KG1 (cell line): ENCODE measurements at regions not wholly inside any gene's neighbourhood (a gene's known extent, or its start where the extent isn't known, plus 50 kb on each side); places are given as distances from the start of the nearest gene placed in this dataset.

Experiments used
- DNase-seq: peaks from one replicate; lab custom pipeline; 2025; lab: John Stamatoyannopoulos, UW

- no peak for DNase-seq
These were observed 156.6 kb downstream of the TLR4 start for GRCh38 chr9:117860849-117861248.

GRCh38 chr9:117864385-117865057 lies 160.3 kb downstream of the TLR4 start:
- no peak for DNase-seq

DNA sequence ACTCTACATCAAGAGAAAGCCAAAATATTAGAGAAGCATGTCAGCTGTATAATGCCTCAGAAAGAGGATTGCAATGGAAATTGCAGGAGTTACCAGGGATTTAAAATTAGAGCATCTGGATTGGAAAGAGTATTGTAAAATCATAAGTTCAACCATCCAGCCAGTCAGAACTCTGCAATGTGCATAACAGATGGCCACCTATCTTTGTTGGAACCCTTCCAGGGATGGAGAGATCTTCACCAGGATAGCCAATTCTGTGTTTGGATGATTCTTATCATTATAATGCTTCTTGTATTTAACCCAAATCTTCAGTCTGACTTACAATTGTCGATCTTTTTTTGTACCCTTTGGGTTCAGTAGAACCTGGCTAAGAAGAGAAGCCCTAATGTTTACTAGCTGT lies 164.4 kb downstream of the TLR4 start:
- DNase-seq = no peak

DNA sequence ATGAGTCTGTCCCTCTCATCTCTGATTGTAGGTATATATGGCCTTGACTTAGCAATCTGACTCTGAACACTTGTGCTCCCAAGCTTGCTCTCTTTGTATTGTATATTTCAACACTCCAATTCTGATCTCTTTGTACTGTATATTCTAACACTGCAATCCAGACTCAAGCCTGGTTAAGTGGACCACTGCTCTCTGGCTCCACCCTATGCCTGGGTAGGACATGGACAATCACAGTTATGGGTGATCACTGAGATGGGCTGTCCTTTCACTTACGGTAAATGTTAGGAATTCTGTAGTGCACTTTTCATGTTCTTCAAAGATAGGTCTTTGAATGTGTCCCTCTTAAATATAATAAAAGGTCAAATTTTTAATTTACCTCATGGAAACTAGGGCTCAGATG lies 165.1 kb downstream of the TLR4 start:
- no peak for DNase-seq

DNA sequence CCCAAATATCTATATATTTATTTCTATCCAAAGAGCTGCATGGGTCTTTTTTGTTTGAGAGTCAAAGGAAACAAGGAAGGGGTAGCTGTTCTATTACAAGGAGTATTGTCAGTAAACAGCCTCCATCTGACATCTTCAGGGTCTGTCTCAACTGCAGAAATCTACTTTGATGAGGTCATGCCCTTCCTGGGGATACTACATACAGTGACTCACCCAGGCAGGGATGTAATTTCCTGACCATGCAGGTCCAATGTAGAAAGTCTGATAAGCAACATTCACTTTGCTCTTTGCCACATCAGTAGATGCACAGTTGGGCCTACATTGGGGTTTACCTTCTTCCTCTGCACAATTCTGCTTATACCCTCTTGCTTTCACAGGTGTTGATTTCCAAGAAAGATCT lies 165.5 kb downstream of the TLR4 start:
- DNase-seq = no peak

GRCh38 chr9:117873664-117874063 lies 169.5 kb downstream of the TLR4 start:
- DNase-seq = no peak

DNA sequence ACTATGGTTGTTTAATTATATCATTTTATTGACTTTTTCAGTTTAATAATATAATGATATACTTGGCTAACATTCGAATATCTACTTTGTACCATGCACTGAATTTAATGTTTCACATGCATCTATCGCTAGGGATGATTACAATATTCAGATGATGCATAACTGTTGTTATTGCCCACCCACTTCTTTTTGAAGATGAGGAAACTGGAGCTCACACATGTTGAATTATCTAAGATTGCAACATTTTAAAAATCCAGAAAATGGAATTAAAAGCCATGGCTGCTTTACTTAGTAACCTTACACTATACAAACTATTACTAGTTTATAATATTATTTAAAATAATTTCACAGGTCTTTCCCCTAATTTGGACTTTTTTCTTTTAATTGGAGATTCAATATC lies 171.7 kb downstream of the TLR4 start:
- no peak for DNase-seq

- DNase-seq = no peak
These were observed 178.0 kb downstream of the TLR4 start for GRCh38 chr9:117882171-117882570.

DNA sequence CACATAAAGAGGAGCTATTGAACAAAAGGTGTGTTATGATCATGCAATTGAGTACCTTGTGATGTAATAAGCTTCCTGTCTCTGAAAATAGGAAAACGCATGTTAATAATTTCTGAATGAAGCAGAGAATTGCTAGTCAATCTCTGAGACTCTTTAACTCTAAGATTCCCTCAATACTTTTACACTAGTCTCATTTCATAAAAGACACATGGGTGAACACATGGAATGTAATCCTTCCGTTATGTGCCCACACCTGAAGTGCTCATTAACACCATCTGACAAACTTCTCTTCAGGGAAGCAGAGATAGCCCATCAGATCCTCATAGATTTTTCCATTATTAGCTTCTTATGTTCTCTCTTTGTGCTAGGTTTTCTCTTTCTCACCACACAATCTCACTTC lies 182.4 kb downstream of the TLR4 start:
- no peak for DNase-seq

DNA sequence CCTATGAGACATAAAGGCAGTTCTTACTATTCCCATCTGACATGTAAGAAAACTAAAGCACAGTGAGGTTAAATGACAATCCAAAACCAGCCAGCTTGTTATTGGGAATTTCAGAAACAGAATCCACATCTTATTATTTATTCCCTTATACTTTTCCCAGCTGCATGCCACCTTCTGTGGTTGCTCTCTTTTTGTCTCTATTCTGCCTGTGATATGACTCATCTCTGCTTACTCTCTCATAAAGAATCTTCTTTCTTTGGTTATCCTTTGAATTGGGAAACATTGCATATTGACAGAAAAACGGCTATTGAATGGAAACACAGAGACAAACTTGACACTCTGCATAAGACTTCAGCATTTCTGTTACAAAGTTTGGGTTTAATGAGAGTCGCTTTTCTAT lies 183.2 kb downstream of the TLR4 start:
- DNase-seq = no peak

DNA sequence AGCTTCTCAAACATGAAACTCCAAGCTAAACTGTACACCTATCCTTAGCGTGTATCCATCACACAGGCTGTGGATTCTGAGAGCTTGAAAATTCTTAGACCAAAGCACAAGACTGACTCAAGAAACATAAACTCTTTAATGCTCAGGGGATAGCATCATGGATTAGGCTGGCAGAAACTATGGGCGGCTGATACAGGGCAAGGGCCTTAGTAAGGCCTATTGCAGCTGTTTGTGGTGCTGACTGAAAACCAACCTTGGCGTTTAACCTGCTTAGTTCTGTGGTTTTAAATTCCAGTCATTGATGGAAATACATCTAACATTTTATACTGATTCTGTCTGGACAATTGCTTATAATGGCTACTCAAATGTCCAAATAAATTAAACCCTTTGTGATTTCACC lies 183.7 kb downstream of the TLR4 start:
- no peak for DNase-seq

DNA sequence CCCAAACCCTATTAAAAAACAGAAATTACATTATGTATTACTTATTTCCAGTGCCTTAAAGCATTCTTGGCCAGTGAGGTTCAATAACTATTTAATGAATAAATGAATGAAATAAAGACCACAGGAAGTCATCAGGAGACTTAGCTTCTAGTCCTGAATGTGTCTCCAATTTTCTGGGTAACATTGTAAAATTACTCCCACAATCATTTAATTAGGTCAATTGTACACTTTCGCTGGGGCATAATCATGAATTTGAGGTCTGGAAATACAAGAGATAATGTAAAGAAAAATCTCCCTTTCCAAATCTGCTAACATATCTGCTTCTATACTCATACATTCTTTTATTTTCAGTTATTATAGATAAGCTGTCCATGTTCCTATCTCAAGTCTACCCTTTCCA lies 199.2 kb downstream of the TLR4 start:
- no peak for DNase-seq

GRCh38 chr9:117906763-117907162 lies 202.6 kb downstream of the TLR4 start:
- DNase-seq = no peak

- DNase-seq = no peak
These were observed 203.2 kb downstream of the TLR4 start for GRCh38 chr9:117907420-117907819.

GRCh38 chr9:117916291-117916690 lies 212.1 kb downstream of the TLR4 start:
- DNase-seq = no peak

GRCh38 chr9:117917873-117918272 lies 213.7 kb downstream of the TLR4 start:
- no peak for DNase-seq

DNA sequence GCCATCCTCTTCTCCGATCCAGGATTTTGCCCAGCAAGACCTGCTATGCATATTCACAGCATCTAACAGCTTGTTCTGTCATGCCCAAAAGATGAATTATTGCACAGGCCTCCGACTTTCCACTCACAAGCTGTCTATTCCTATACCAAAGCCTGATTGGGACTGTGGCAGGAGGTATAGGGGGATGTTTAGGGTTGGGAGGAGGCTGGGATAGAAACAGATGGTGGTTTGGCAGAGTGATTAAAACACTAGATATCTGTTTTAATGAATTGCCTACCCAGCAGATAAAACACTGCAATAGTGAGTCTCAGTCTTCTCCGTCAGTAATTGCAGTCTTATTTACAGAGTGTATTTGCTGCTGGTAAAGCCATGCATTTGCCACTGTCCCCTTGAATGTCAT lies 215.3 kb downstream of the TLR4 start:
- no peak for DNase-seq

DNA sequence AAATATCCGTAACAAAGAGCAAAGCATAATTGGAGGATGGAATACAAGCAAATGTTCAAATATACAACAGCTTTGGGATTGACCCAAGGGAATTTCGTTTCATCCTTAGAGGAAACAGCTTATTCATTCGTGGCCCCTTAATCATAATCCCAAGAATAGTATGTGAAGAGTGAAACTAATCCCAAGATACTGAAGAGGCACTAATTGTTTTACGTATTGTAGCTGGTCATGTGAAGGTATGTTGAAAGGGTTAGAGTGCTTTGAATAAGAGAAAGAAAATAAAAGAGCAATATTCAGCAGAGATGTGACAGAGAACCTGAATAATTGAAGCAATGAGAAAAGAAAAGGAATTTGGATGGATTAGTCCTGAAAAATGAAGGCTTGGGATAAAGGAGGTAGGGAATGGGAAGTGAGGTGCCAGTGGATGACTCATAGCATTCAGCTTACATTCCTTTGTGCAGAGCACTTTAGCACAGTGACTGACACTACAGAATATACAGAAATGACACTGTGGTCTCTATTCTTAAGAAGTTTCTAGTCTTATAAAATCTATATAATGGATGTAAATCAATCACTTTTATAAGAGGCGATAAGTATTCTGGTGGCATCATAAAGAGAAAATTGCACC lies 221.9 kb downstream of the TLR4 start:
- DNase-seq = no peak

- no peak for DNase-seq
These were observed 223.2 kb downstream of the TLR4 start for GRCh38 chr9:117927354-117927753.

DNA sequence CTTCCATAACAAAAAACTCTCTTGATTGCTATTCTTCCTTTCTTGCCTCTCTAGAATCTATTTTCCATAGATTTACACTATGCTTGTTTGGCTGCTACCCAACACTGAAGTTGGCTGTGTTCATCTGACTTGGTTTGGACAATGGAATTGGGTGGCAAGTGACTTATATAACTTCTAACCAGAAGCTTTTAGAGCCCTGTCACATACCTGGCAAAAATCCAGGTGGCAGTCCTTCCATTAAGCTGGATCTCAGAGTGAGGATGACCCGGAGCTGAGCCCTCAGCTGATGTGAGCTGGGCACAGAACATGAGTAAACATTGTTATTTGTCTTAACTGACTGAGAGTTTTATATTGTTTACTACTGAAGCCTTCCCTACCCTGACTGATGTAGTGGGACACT lies 225.7 kb downstream of the TLR4 start:
- DNase-seq = no peak

GRCh38 chr9:117932585-117932984 lies 228.4 kb downstream of the TLR4 start:
- no peak for DNase-seq

DNA sequence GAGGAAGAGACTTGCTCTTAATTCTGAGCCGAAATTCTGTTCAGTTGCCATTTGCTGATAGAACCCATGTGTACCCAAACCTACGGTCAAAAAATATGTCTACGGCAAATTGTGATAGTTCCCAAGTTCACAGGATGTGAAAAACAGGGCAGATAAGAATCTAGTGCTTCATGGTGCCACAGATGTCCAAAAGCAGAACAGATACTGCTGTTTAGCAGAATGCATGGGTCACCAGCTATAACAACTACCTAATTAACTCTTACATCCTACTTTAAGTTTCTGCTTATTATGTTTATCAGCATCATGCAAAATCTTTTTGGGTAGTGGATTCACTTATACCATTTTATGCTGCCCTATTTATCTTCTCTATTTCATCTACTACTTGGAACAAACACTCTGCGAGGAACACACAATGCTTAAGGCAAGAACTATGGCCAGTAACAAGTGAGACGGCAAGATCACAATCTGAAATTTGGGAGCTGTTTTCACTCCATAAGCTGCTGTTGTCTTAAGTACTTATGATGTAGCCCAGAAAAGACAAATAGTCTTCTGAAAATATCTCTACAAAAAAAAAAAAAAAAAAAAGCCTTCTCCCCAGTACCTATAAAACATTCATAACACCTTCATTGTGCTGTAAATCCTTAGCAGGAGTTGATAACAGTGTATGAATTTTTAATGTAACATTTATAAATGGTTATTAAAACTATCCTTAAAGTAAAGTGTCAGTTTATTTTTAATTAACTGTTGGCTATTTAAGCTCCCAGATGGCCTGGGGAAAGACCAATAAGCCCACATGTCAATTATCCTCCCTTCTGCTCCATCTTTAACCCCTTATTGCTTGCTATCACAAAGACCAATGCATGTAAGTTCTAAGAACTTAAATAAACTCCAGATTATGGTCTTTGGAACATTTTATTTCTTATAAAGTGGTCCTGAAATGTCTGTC lies 232.3 kb downstream of the TLR4 start:
- DNase-seq = no peak

- DNase-seq = no peak
These were observed 233.9 kb downstream of the TLR4 start for GRCh38 chr9:117938086-117938485.
